DMS 273 (cell line): ENCODE measurements at regions not wholly inside any gene's neighbourhood (a gene's known extent, or its start where the extent isn't known, plus 50 kb on each side); places are given as distances from the start of the nearest gene placed in this dataset.
"Not testable (repeated sequence)": the region's sequence is repeated elsewhere in the genome, so short reads cannot be mapped to it uniquely, and the experiment has no call there.

Source experiments
- DNase-seq: peaks from one replicate; lab custom pipeline; 2025; ENCODE audit not compliant: unreplicated experiment; lab: John Stamatoyannopoulos, UW

DNA sequence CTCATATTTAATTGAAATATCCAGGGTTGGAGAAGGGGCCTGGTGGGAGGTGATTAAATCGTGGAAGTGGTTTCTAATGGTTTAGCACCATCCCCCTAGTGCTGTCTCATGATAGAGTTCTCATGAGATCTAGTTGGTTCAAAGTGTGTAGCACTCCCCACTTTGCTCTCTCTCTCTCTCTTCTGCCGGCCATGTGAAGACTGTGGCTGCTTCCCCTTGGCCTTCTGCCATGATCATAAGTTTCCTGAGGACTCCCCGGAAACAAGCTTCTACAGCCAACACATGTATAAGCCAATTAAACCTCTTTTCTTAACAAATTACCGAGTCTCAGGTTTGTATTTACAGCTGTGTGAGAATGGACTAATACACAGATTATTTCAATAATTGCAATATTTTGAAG lies 305.8 kb upstream of the KCND2 start:
- DNase-seq: no peak

DNA sequence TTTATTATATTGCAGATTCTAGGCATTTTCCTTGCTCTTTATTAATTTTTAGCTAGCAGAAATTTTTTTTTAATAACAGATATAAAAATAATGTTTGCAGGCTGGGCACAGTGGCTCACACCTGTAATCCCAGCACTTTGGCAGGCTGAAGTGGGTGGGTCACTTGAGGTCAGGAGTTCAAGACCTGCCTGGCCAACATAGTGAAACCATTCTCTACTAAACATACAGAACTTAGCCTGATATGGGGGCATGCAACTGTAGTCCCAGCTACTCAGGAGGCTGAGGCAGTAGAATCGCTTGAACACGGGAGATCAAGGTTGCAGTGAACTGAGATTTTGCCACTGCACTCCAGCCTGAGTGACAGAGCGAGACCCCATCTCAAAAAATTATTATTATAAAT lies 304.6 kb upstream of the KCND2 start:
- not testable (repeated sequence) for DNase-seq

- DNase-seq: no peak
Observed at GRCh38 chr7:119969054-119969453, 303.9 kb upstream of the KCND2 start.

GRCh38 chr7:119969763-119970162 lies 303.2 kb upstream of the KCND2 start:
- no peak for DNase-seq

DNA sequence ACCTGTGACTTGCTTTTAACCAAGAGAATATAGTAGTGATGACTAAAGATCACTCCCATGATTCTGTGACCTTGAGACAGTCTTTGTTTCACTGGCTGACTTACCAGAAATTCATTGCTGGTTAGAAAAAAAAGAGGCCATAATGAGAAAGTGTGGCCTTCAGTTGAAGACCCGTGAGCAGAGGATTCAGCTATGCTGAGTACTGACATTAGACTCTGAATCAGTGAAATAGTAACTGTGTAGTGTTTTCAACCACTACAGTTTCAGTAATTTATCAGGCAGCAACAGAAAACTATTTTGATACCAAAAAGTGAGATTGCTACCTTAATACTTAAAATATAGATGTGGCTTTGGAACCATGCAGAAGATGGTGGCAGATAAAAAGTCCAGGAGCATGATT lies 298.0 kb upstream of the KCND2 start:
- no peak for DNase-seq

GRCh38 chr7:119982884-119983283 lies 290.1 kb upstream of the KCND2 start:
- DNase-seq: no peak

- no peak for DNase-seq
Observed at GRCh38 chr7:119983468-119983867, 289.5 kb upstream of the KCND2 start.

GRCh38 chr7:119984247-119984646 lies 288.7 kb upstream of the KCND2 start:
- DNase-seq: no peak

DNA sequence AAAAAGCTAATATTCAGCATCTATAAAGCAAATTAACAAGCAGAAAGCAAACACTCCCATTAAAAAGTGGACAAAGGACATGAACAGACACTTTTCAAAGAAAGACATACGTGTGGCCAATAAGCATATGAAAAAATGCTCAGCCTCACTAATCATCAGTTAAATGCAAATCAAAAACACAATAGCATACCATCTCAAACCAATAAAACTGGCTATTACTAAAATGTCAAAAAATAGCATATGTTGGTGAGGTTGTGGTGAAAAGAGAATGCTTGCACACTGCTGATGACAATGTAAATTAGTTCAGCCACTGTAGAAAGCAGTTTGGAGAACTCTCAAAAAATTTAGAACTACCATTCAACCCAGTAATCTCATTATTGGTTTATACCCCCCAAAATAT lies 284.6 kb upstream of the KCND2 start:
- DNase-seq: no peak

DNA sequence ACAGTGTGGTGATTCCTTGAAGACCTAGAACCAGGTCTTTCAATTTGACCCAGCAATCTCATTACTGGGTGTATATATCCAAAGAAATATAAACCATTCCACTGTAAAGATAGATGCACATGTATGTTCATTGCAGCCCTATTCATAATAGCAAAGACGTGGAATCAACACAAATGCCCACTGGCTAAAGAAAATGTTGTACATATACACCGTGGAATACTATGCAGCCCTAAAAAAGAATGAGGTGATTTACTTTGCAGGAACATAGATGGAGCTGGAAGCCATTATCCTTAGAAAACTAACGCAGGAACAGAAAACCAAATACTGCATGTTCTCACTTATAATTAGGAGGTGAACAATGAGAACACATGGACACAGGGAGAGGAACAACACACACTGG lies 278.0 kb upstream of the KCND2 start:
- no peak for DNase-seq

- DNase-seq: no peak
Observed at GRCh38 chr7:119996634-119997033, 276.3 kb upstream of the KCND2 start.

- DNase-seq: no peak
Observed at GRCh38 chr7:119999738-120000475, 273.1 kb upstream of the KCND2 start.

- no peak for DNase-seq
Observed at GRCh38 chr7:120005720-120006119, 267.3 kb upstream of the KCND2 start.

DNA sequence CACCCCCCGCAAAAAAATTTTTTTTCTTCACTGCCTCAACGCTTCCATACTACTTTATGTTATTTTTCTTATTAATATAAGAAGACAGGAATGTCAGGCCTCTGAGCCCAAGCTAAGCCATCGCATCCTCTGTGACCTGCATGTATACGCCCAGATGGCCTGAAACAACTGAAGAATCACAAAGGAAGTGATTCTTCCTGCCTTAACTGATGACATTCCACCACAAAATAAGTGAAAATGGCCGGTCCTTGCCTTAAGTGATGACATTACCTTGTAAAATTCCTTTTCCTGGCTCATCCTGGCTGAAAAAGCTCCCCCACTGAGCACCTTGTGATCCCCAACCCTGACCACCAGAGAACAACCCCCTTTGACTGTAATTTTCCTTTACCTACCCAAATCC lies 258.7 kb upstream of the KCND2 start:
- DNase-seq: not testable (repeated sequence)

DNA sequence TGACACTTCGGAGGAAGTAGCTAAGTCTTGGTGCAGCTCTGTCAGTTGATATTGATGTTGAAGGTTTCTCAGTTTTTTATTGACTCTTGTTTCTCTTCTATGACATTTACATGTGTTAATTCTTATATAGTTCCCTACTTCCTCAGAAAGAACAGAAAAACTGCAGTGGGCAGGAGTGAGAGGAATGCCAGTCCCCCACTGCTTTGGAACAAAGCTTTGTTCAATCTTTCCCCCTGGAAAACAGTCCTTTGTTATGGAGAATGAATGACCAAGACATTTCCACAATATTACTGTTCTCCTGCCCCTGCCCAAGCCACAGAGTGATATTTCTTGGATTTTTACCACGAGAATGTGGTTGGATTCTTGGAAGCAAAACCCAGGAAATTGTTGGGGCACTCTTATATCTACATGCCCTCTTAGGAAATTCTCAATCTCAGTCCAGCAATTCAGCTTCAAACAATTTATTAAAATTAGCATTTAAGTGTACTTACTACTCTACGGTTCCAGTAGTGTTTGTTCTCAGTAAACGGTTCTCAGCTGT lies 258.0 kb upstream of the KCND2 start:
- DNase-seq: no peak

DNA sequence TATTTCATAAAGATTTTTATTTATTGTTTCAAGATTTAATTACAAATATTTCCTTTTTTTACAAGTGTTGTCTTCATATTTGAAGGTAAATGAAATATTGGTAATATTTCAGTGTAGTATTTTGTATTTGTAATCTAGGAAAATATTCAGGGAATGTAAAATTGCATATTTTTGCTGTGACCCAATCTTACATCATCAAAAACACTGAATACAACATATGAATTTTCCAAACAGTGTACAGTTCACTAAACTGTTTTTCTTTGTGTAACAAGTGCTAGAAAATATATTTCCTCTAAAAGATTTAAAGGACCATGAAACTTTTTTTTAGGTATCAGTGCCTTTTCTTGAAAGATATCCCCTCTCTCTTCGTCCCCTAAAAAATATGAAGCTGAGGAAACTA lies 251.9 kb upstream of the KCND2 start:
- DNase-seq: no peak

- DNase-seq: no peak
Observed at GRCh38 chr7:120023494-120024167, 249.3 kb upstream of the KCND2 start.

DNA sequence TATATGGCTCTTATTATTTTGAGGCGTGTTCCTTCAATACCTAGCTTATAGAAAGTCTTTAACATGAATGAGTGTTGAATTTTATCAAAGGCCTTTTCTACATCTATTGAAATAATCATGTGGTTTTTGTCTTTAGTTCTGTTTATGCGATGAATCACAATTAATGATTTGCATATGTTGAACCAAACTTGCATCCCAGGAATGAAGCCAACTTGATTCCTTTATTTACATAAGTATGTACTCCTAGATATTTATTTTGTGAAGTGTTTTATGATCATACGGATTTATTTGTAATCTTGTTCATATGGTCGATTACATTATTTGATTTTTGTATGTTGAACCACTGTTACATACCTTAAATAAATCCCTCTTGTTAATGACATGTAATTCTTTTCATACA lies 244.3 kb upstream of the KCND2 start:
- no peak for DNase-seq

- no peak for DNase-seq
Observed at GRCh38 chr7:120030876-120031275, 242.1 kb upstream of the KCND2 start.

- no peak for DNase-seq
Observed at GRCh38 chr7:120033114-120033513, 239.9 kb upstream of the KCND2 start.

GRCh38 chr7:120039138-120039537 lies 233.8 kb upstream of the KCND2 start:
- no peak for DNase-seq

GRCh38 chr7:120041798-120042197 lies 231.2 kb upstream of the KCND2 start:
- no peak for DNase-seq

DNA sequence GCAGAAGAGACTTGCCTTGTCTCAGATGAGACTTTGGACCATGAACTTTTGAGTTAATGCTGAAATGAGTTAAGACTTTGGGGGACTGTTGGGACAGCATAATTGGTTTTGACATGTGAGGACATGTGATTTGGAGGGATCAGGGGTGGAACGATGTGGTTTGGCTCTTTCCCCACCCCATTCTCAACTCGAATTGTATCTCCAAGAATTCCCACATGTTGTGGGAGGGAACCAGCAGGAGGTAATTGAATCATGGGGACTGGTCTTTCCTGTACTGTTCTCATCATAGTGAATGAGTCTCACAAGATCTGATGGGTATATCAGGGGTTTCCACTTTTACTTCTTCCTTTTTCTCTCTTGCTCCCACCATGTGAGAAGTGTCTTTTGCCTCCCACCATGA lies 229.7 kb upstream of the KCND2 start:
- DNase-seq: no peak
